G401 (cell line): ENCODE measurements at regions not wholly inside any gene's neighbourhood (a gene's known extent, or its start where the extent isn't known, plus 50 kb on each side); places are given as distances from the start of the nearest gene placed in this dataset.

Experiments used
- DNase-seq: peaks from one replicate; pipeline ENCODE4 v3.0.0-alpha.2; 2015; ENCODE audit warnings: low spot score
- in situ Hi-C: cut with HindIII; loops from 2 replicates; pipeline ENCODE4 v1.10.0; 2016; ENCODE audit warnings: low sequenced_read_pairs, mixed read lengths

DNA sequence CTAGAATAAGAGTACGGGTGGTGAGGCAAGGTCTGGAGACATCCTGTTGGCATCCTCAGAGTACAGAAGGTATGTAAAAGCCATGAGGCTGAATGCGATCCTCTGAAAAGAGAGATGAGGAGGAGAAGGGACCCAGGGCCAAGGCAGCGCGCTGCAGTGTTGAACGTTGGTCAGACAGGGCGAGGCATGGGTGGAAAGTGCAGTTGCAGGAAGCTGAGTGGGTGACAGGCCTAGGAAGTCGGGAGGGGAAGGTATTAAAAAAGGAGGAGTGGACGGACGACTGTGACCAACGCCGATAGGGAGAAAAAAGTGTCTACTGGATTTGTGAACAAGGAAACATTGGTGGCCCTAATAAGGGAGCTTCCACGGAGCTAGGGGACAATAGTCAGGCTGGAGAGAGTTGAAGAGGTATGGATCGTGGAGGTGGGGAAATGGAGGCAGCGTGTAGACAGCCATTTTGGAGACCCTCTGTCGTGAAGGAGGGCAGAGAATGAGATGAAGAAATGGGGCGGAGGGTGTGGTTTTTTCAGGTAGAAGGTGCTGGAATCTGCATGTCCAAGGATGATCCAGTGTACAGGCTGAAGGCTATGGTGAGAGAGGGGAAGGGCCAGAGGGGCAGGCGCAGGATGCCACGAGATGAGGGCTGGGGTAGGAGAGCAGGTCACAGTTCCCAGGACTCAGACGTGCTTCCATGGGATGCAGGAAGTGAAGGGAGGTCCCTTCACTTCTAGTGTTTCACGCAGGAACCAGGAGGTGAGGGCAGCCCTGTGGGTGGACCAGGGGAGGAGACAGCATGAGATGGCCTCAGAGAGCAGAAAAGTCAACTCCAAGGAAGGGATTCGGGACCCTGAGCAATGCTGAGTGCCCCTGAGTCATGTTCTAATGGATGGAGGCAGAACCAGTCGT, 115.9 kb downstream of the ASB7 start:
- in situ Hi-C loops, result no loop called here
- DNase-seq, result no peak

DNA sequence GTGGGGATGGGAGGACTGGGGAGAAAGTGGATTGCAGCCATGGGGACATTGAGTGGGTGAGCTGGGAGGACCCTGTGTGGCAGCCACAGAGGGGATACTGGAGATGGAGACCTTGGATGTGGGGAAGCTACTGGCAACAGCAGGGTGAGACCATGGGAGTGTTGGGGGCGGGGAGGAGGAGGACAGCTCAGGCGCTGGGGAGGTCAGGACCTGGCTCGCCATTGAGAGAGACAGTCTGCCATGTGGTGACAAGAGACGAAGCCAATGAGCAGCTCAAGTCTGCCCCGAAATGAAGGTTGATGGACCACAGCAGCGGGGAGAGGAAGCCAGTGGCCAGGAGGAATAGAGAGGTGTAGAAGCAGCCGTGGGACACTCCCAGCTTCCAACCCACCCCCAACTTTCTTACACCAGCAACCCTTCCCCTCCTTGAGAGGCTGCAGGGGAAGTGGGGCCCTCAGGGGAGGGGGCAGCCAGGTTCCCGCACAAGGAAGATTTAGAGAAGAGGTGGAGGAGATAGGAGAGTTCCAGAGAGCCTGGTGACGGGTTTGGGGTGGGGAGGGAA, 118.1 kb downstream of the ASB7 start:
- no peak for DNase-seq
- in situ Hi-C loops, result no loop called here

DNA sequence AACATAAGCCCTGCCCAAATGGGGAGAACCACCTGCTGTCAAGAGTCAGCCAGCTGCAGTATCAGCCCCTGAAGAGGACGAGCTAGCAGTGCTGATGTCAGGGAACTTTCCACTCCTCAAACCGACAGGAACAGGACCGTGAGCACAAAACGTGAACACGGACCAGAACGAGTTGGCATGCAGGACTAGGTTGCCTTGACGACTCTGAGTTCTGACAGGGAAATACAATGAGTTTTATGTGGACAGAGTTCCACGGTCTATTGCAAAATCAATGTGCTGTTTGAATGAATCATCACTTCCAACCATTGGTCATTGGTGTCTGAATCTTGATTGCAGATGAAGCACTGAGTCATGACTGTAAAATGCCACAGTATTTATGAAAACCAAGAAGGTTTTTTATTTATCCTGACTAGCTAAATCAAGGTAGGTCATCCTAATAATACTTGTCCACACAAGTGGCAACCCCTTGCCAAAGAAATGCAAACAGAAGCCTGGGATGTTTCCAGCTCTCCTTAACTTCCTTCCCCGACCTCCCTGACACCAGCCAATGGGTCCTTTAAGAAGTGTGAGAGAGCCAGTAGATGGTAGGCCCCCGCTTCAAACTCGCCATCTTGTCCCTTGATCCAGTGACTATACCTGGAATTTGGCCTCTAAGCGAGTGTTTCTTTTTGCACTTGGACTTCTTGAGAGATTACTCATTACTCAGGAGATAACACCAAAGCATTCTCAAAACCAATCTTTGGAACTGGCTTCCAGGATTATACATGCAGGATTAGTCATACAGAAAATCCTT, 119.6 kb downstream of the ASB7 start:
- in situ Hi-C loops, result no loop called here

DNA sequence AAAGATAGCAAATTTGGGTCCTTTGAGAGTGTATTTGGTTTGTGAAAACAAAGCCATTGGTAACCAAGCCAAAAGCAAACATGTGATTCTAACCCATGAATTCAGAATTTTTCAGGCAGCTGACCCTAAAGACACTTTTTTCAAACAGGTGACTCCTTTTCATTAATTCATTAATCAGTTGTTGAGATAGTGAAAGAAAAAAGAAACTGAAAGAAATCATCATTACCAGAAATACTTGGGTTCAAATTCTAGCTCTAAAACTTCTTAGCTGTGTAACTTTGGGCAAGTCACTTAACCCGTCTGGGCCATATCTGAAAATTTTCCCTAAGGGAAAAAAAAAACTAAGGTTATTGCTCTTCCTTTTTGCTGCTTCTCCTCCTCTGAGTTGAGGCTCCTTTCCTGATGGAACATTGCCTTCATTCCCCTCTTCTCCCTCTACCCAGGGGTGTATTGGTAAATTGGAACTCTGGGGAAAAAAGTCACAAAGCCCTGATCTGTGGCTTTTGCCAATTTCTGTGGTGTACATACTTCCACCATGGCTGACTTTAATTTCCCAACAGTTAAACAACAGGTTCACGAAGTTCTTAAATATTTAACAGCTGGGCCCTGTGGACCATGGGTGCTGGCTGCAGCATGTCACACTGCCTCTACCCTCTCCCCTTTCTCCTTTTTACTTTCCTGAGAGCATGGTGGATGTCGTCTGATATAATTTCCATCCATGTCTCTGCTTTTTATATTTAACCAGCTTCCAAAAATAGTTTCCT, 120.3 kb downstream of the ASB7 start:
- in situ Hi-C loops, result no loop called here
- DNase-seq, result no peak

More for the DNA sequence above, 119.6 kb downstream of the ASB7 start:
- DNase-seq, result no peak

DNA sequence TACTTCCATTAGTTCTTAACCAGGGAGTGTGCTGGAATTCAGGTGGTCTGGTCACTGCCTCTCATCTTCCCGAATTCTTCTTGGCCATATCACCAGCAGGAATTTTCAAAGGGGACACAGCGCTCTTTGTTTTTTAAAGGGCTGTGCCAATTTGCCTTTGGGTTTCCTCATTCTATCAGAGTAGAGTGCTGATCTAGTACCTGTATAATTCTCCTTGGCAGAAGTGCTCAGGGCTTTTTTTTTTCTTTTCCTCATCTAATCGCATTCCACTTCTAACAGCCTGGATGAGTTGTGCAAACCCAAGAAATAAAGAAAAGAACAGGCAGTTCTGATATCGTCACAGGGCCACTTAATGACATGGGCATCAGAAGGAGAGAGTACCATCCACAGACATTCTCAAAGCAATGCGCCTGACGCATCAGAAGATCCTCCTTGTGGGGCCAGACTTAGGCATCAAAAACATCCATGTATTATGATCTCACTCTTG, 121.0 kb downstream of the ASB7 start:
- DNase-seq, result no peak
- in situ Hi-C loops, result no loop called here

DNA sequence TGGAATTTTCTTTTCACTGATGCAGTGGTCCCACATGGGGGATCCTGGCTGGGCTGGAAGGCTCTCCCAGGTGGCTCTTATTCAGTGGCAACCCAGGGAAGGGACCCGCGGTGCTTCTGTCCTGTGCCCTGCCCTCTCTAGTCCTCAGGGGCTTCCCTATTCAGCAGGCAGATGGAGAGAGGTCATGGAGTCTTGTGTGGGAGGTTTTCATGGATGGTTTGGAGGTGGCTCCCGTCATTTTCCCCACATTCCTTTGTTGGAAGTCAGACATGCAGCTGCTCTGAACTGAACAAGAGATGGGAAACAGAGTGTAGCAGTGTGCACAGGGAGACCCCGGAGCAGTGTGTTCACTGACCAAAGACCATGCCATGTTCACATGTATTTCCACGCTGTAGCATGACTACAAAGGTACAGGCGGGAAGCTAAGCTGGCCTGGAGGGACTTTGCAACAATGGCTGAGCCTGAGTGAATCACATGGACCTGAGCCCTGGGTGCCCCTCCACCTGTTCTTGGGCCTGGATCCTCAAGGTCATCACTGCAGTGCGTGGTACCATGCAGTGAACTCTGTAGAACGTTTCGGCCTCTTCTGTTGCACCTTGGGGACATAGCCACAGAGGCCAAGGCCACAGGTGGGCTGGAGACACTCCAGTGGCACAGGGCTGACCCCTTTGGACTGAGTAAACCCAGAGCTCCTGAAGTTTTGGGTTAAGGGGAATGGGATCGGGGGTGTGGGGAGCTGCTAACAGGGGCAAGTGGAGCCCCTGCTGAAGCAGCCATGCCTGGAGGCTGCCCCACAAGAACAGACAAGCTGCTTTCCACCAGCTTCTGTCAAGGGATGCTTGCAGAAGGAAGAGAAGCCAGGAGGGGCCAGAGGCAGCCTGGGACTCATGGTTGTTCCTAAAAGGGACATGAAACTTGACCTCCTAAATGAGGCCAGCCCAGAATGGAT, 123.0 kb downstream of the ASB7 start:
- no peak for DNase-seq
- in situ Hi-C loops, result no loop called here

DNA sequence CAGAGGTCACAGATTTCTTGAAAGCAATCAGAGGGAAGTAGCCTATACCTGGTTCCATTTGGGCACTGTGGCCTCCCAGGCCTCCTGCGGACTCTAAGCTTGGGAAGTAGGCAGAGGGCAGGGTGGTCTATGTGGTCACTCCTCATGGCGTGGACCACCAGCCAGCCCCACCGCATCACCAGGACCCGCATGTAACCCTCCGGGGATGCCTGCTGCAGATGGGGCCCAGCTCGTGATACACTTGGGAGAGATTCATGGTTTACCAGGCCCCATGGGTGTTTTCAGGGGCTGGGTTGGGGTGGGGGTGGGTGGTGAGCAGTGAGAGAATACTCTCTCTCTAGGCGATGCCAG, 123.7 kb downstream of the ASB7 start:
- in situ Hi-C loops, result no loop called here

DNA sequence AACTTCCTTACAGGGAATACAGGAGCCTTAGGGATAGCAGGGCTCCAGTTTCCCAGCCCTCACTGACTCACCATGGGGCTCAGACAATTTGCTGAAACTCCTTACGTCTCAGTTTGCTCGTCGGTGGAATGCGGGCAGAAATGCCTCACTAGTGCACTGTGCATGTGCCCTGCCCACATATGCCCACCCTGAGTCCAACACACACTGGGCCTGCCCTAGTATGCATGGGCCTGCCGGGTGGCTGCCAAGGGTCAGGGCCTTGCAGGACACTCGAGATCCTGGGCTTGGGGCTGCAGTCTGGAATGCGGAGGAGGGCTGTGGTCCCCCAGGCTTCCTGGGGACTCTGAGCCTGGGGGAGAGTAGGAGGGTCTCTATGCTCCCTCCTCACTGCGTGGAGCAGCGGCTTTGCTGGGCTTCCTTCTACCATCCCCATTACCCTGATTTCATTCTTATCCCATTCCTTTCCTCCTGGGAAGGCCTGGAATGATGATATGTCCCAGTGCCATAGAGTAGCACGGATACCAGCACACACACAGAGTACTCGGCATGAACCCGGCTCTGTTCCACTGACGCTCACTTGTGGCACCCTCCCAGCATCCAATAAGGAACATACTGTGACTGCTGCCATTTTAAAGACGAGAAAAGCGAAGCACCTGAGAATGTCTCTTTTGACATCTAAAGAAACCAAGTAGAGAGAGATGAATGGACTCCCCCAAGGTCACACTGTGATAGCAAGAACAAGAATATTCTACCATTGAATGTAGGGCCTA, 124.2 kb downstream of the ASB7 start:
- DNase-seq, result no peak
- in situ Hi-C loops, result no loop called here

More for the DNA sequence above, 123.7 kb downstream of the ASB7 start:
- DNase-seq, result no peak

DNA sequence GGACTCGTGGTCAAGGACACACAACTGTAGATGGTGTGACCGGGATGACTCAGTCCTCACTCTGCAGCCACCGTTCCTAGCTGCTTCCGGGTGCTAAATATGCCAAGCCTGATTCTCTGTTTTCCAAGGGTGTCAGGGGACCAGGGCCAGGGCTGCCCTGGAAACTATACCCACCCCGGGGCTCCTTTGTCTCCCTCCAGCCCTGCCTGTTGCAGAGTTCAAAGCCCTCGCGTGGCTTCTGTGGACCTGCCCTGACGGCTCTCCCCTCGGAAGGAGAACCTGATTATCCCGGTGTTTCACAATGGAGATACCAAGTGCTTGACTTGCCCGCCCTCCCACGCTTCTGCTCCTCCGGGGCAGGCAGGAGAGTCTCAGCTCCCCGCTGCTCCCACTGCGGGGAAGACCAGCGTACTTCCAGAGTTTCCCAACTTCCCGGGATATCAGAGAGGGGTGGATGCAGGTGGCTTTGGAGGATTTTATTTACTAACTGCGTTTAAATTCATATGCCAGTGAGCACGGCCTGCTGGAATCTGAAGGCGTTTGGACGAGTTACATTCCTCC, 125.0 kb downstream of the ASB7 start:
- in situ Hi-C loops, result no loop called here
- no peak for DNase-seq

DNA sequence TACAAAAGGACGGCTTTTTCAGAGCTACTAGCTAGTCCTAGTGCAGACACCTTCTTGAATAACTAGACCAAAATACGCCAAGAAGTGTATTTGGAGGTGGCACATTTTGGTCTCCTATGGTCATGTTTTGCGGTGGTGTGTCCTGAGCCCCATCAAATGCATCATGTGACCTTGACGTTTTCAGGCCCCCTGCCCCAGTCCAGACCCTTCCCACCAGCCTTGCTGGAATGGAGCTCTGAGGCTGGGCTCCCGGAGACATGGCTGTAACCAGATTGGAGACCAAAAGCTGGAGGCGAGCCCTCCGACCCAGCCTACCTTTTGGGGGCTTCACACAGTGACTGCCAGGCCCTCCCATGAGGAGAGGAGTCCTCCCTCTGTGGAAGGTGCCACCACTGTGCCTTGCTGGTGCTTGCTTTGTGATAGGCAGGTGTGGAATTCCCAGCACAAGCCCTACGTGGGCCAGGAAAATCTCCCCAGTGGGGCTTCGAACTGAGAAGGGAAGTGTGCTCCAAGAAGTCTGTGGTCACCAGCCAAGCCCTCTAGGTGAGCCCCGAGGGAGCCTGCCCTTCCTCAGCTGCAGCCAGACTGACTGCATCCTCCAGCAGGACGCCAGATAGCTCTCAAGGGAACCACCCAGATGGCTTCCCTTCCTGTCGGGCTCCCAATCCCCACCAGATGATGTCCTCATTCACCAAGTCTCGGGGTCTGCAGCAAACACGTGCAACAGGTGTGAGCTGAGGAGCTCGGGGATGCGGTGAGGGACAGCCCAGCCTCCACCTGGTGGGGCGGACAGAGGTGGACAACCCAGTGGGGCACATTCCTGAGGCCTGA, 126.2 kb downstream of the ASB7 start:
- DNase-seq, result no peak
- in situ Hi-C loops, result no loop called here

DNA sequence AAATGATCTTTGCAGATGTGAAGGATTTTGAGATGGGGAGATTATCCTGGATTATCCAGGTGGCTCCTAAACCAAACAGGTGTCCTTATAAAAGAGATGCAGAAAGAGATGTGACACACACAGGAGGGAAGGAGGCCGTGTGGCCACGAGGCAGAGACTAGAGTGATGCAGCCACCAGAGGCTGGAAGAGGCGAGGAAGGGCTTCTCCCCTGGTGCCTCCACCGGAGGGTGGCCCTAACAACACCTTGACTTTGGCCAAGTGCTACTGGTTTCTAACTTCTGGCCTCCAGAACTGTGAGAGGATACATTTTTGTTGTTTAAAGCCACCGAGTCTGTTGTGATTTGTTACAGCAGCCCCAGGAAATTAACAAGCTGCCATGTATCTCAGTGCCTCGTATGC, 127.1 kb downstream of the ASB7 start:
- no peak for DNase-seq
- in situ Hi-C loops, result no loop called here

DNA sequence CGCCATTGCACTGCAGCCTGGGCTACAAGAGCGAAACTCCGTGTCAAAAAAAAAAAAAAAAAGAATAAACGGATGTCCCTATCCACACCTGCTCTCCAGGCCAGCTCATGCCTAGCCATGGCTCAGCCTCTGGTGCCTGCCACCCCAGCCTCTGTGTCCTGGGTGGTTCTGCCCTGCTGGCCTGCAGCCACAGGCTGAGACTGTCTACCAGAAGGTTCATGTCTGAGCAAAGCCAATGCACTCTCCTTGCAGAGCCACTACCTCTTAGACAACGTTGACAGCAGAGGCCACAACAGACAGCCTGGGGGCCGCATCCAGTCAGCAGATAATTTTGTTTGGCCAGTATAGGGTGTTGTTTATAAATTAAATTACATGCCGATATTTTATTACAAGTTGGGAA, 127.7 kb downstream of the ASB7 start:
- no peak for DNase-seq
- in situ Hi-C loops, result no loop called here

DNA sequence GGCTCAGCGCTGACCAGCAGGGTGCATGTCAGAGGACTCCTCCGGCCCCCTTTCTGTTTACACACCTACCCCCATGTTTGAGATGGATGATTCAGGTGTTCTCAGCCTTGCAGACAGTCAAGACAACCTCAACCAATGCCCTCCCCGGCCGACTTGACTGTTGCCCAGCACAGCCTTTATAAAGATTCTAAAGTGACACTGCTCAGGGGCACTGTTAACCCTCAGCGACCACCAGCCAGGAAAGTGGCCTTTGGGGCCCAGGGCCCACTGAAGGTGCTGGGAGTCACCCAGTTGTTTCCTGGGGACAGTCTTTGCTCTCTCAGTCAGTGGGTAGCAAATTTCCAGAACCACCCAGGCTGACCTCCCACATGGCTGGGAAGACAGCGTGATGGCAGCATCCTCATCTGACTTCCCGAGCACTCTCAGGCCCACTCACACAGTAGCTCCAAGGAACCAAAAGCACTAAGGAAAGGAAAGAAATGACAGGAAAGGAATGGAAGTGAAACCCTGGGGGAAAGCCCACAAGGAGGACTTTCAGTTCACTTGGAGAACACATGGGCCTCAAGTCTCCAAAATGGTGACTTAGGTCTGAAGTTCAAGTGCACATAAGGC, 128.4 kb downstream of the ASB7 start:
- DNase-seq, result no peak
- in situ Hi-C loops, result no loop called here

DNA sequence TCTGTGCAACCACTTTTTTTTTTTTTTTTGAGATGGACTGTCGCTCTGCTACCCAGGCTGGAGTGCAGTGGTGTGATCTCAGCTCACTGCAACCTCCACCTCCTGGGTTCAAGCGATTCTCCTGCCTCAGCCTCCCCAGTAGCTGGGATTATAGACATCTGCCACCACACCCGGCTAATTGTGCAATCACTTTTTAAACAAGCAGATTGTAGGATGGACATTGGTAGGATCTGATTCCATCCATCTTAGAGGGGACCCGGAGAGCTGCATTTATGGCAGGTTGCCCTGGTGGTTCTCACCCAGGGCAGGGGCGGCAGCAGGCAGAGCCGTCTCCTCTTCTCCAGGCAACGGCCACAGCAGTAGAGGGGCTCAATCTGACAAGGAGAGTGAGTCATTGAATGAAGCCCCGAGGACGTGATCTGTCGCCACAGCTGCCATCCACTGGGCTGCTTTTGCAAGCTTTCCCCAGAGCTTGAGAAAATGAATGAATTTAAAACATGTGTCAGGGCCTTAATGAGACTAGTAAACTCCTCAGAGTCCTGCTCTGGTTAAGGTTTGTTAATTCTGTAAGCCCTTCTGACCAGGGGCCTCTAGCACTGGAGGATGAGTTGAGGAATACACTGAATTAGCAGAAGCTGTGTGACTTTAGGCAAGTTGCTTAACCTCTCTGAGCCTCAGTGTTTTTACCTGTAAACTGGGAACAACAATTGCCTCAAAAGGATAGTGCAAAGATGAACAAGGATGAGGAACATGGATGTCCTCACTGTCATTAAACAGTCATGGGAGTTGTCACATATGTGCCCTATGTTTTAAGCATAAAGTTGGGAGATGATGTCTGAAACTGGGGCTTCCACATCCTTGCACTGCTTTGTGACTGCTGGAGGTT, 129.1 kb downstream of the ASB7 start:
- no peak for DNase-seq
- in situ Hi-C loops, result no loop called here
